H9 (cell line): ENCODE measurements at regions not wholly inside any gene's neighbourhood (a gene's known extent, or its start where the extent isn't known, plus 50 kb on each side); places are given as distances from the start of the nearest gene placed in this dataset.

Source experiments
- DNase-seq: peaks from one replicate; pipeline ENCODE4 v3.0.0-alpha.2; 2017
- H2AFZ ChIP-seq: one replicate; pipeline ENCODE4 v1.6.1; 2013; ENCODE audit warnings: mild to moderate bottlenecking, low read length, control low read depth, moderate library complexity
- H2AK5ac ChIP-seq: 2 replicates; pipeline ENCODE4 v1.6.1; 2013; ENCODE audit warnings: low read length, control low read depth, mixed read lengths; ENCODE audit not compliant: insufficient read length
- H2BK120ac ChIP-seq: one replicate; pipeline ENCODE4 v1.6.1; 2013; ENCODE audit warnings: low read depth, mild to moderate bottlenecking, low read length, control low read depth, inconsistent platforms; ENCODE audit not compliant: poor library complexity, severe bottlenecking
- H2BK12ac ChIP-seq: 2 replicates; pipeline ENCODE4 v1.6.1; 2013; ENCODE audit warnings: low read length, control low read depth, mixed read lengths, low read depth; ENCODE audit not compliant: insufficient read length
- H2BK15ac ChIP-seq: 2 replicates; pipeline ENCODE4 v1.6.1; 2013; ENCODE audit warnings: low read depth, low read length, control low read depth
- H2BK20ac ChIP-seq: one replicate; pipeline ENCODE4 v1.6.1; 2013; ENCODE audit warnings: low read depth, mild to moderate bottlenecking, low read length, control low read depth, inconsistent platforms; ENCODE audit not compliant: poor library complexity, severe bottlenecking
- H2BK5ac ChIP-seq: 2 replicates; pipeline ENCODE4 v1.6.1; 2013; ENCODE audit warnings: low read length, control low read depth, mixed read lengths; ENCODE audit not compliant: insufficient read length
- H3K14ac ChIP-seq: 2 replicates; pipeline ENCODE4 v1.6.1; 2013; ENCODE audit warnings: low read length, control low read depth; ENCODE audit not compliant: insufficient read depth
- H3K18ac ChIP-seq: 2 replicates; pipeline ENCODE4 v1.6.1; 2013; ENCODE audit warnings: low read depth, mild to moderate bottlenecking, mixed read lengths, low read length, control low read depth; ENCODE audit not compliant: insufficient read length
- H3K23ac ChIP-seq: 2 replicates; pipeline ENCODE4 v1.6.1; 2013; ENCODE audit warnings: low read length, control low read depth, mixed read lengths, low read depth; ENCODE audit not compliant: insufficient read length
- H3K23me2 ChIP-seq: 2 replicates; pipeline ENCODE4 v1.6.1; 2013; ENCODE audit warnings: low read depth, mild to moderate bottlenecking, mixed read lengths, low read length, control low read depth; ENCODE audit not compliant: insufficient read length, poor library complexity, severe bottlenecking
- H3K27ac ChIP-seq: 2 replicates; pipeline ENCODE4 v1.5.1; 2013; ENCODE audit warnings: low read length, control low read depth, mixed read lengths, low read depth; ENCODE audit not compliant: insufficient read length
- H3K27me3 ChIP-seq: 2 replicates; pipeline ENCODE4 v1.6.1; 2013; ENCODE audit warnings: low read length, control low read depth, inconsistent platforms; ENCODE audit not compliant: insufficient read depth
- H3K4ac ChIP-seq: 2 replicates; pipeline ENCODE4 v1.6.1; 2013; ENCODE audit warnings: low read depth, mild to moderate bottlenecking, control low read depth, inconsistent platforms, low read length, moderate library complexity
- H3K4me1 ChIP-seq: 2 replicates; pipeline ENCODE4 v1.6.1; 2013; ENCODE audit warnings: low read length, control low read depth, inconsistent platforms; ENCODE audit not compliant: insufficient read depth
- H3K4me2 ChIP-seq: 2 replicates; pipeline ENCODE4 v1.6.1; 2013; ENCODE audit warnings: low read length, control low read depth, mixed read lengths; ENCODE audit not compliant: insufficient read length, insufficient read depth
- H3K56ac ChIP-seq: 2 replicates; pipeline ENCODE4 v1.6.1; 2013; ENCODE audit warnings: low read depth, mild to moderate bottlenecking, mixed read lengths, low read length, control low read depth; ENCODE audit not compliant: insufficient read length
- H3K79me1 ChIP-seq: 2 replicates; pipeline ENCODE4 v1.6.1; 2013; ENCODE audit warnings: low read depth, mild to moderate bottlenecking, moderate library complexity, low read length, control low read depth, inconsistent platforms; ENCODE audit not compliant: insufficient read depth, poor library complexity, severe bottlenecking
- H3K79me2 ChIP-seq: 2 replicates; pipeline ENCODE4 v1.6.1; 2013; ENCODE audit warnings: low read length, control low read depth, inconsistent platforms; ENCODE audit not compliant: insufficient read depth
- H3K9ac ChIP-seq: 2 replicates; pipeline ENCODE4 v1.6.1; 2013; ENCODE audit warnings: low read length, control low read depth, mixed read lengths; ENCODE audit not compliant: insufficient read length; ENCODE audit errors: extremely low read depth
- H3K9me3 ChIP-seq: one replicate; pipeline ENCODE4 v1.6.1; 2013; ENCODE audit warnings: low read depth, low read length, inconsistent platforms; ENCODE audit not compliant: control insufficient read depth
- H3T11ph ChIP-seq: one replicate; pipeline ENCODE4 v1.6.1; 2013; ENCODE audit warnings: mild to moderate bottlenecking, low read length, control low read depth, inconsistent platforms
- H4K20me1 ChIP-seq: one replicate; pipeline ENCODE4 v1.6.1; 2013; ENCODE audit not compliant: control insufficient read depth, insufficient read length, insufficient read depth
- H4K5ac ChIP-seq: 2 replicates; pipeline ENCODE4 v1.6.1; 2013; ENCODE audit warnings: low read depth, mild to moderate bottlenecking, mixed read lengths, low read length, control low read depth; ENCODE audit not compliant: insufficient read length
- H4K8ac ChIP-seq: replicated peaks from 2 replicates; pipeline ENCODE4 v1.6.1; 2013; ENCODE audit warnings: low read length, control low read depth, mixed read lengths, low read depth; ENCODE audit not compliant: insufficient read length
- H4K91ac ChIP-seq: 2 replicates; pipeline ENCODE4 v1.6.1; 2013; ENCODE audit warnings: low read depth, mild to moderate bottlenecking, moderate library complexity, mixed read lengths, low read length, control low read depth; ENCODE audit not compliant: insufficient read length
- H3K27ac Mint-ChIP-seq, 3 experiments: 2 replicates in 2 of 3; 3 replicates in 1 of 3; pipeline ENCODE4 v1.8.0; 2020 to 2021; ENCODE audit warnings: mixed read lengths in 3 of 3, mild to moderate bottlenecking in 1 of 3, moderate library complexity in 1 of 3
- H3K27me3 Mint-ChIP-seq: 2 replicates; pipeline ENCODE4 v1.8.0; 2021; ENCODE audit warnings: low read depth, mild to moderate bottlenecking, moderate library complexity, mixed read lengths
- H3K36me3 Mint-ChIP-seq, 3 experiments: 2 replicates in 2 of 3; 3 replicates in 1 of 3; pipeline ENCODE4 v1.8.0; 2020 to 2021; ENCODE audit warnings: low read depth in 3 of 3, mixed read lengths in 3 of 3; ENCODE audit not compliant: insufficient read depth in 1 of 3
- H3K4me1 Mint-ChIP-seq, 2 experiments: 2 replicates each; pipeline ENCODE4 v1.8.0; 2020; ENCODE audit warnings: mixed read lengths in 2 of 2
- H3K4me3 Mint-ChIP-seq, 2 experiments: 2 replicates in 1 of 2; 3 replicates in 1 of 2; pipeline ENCODE4 v1.8.0; 2020 to 2021; ENCODE audit warnings: mild to moderate bottlenecking in 2 of 2, mixed read lengths in 2 of 2, moderate library complexity in 1 of 2
- H3K9me3 Mint-ChIP-seq, 2 experiments: 2 replicates in 1 of 2; 3 replicates in 1 of 2; pipeline ENCODE4 v1.8.0; 2020; ENCODE audit warnings: mild to moderate bottlenecking in 2 of 2, mixed read lengths in 2 of 2, moderate library complexity in 1 of 2
- CTCF ChIP-seq: fragments of 200-600 bp; sonication (generic); conservative IDR thresholded peaks from 3 replicates; pipeline ENCODE4 v1.8.0; 2021; ENCODE audit warnings: antibody characterized with exemption, mild to moderate bottlenecking
- WGBS: extraction: QIAGEN DNeasy Blood & Tissue Kit; methylation state at CpG from one replicate; pipeline ENCODE4 v1.1.7; 2013; ENCODE audit warnings: missing lambda C conversion rate, low lambda C conversion rate, mixed read lengths; ENCODE audit not compliant: insufficient read length; ENCODE audit errors: extremely low coverage; 5-methylcytosine and 5-hydroxymethylcytosine counted together

GRCh38 chr4:128475597-128475996 is 188.0 kb upstream of the PGRMC2 start:
- no peak overlapping the region for H3T11ph ChIP-seq
- no peak overlapping the region for H2BK120ac ChIP-seq
- H2BK15ac ChIP-seq, result no peak overlapping the region
- no peak overlapping the region for H4K91ac ChIP-seq
- TF ChIP-seq CTCF, result no peak
- no peak overlapping the region for H2BK20ac ChIP-seq
- no peak overlapping the region for H3K4ac ChIP-seq
- no peak overlapping the region for H4K8ac ChIP-seq
- H3K79me1 ChIP-seq, result no peaks in the 10 kb centered on the region
- no peaks in the 10 kb centered on the region for H3K4me1 ChIP-seq
- no peak for DNase-seq
- H3K23ac ChIP-seq, result no peak overlapping the region
- Mint-ChIP-seq H3K36me3 (peaks cover 3 to 5% (median 3%) of the 10 kb centered on the region in 3 experiments; a peak in 4 of 7 replicates), H3K27me3 (no peaks in the 10 kb centered on the region), H3K4me1 (peaks cover 0 to 3% of the 10 kb centered on the region in 2 experiments; a peak in 1 of 4 replicates), H3K27ac (no peak overlapping the region; a peak in 1 of 7 replicates), H3K4me3 (no peak overlapping the region), H3K9me3 (no peaks in the 10 kb centered on the region; a peak in 2 of 5 replicates)
- H4K20me1 ChIP-seq, result no peaks in the 10 kb centered on the region
- no peak overlapping the region for H3K9ac ChIP-seq
- H2AK5ac ChIP-seq, result no peak overlapping the region
- no peak overlapping the region for H3K27ac ChIP-seq
- no peaks in the 10 kb centered on the region for H3K27me3 ChIP-seq
- H3K18ac ChIP-seq, result no peak overlapping the region
- H3K14ac ChIP-seq, result no peak overlapping the region
- WGBS, result no CpG with 5 or more reads among the region's 1 CpG
- no peak overlapping the region for H2BK12ac ChIP-seq
- no peak overlapping the region for H2BK5ac ChIP-seq
- no peaks in the 10 kb centered on the region for H3K79me2 ChIP-seq
- H3K4me2 ChIP-seq, result no peak overlapping the region
- H3K56ac ChIP-seq, result no peak overlapping the region
- H3K9me3 ChIP-seq, result no peaks in the 10 kb centered on the region
- H3K23me2 ChIP-seq, result no peaks in the 10 kb centered on the region
- H2AFZ ChIP-seq, result no peak overlapping the region
- H4K5ac ChIP-seq, result no peak overlapping the region
